Type B pancreatic cell (in vitro differentiated cells): ENCODE measurements at regions not wholly inside any gene's neighbourhood (a gene's known extent, or its start where the extent isn't known, plus 50 kb on each side); places are given as distances from the start of the nearest gene placed in this dataset.

Source experiments
- DNase-seq: peaks from one replicate; pipeline ENCODE4 v3.0.0; 2021; ENCODE audit warnings: mixed read lengths; ENCODE audit not compliant: unreplicated experiment; ENCODE audit errors: extremely low spot score
- H3K27ac Mint-ChIP-seq: 2 replicates; pipeline ENCODE4 v1.8.0; 2021; ENCODE audit warnings: mild to moderate bottlenecking, mixed read lengths
- H3K27me3 Mint-ChIP-seq: 2 replicates; pipeline ENCODE4 v1.8.0; 2021; ENCODE audit warnings: mixed read lengths
- H3K36me3 Mint-ChIP-seq: 2 replicates; pipeline ENCODE4 v1.8.0; 2021; ENCODE audit warnings: mixed read lengths
- H3K4me1 Mint-ChIP-seq: one replicate; pipeline ENCODE4 v1.8.0; 2021; ENCODE audit warnings: mixed read lengths; ENCODE audit not compliant: unreplicated experiment
- H3K4me3 Mint-ChIP-seq: 2 replicates; pipeline ENCODE4 v1.8.0; 2021; ENCODE audit warnings: mild to moderate bottlenecking, mixed read lengths
- H3K9me3 Mint-ChIP-seq: 2 replicates; pipeline ENCODE4 v1.8.0; 2021; ENCODE audit warnings: mixed read lengths
- TF ChIP-seq, protein P1 (sequence below): fragments of 200-600 bp; sonication (generic); conservative IDR thresholded peaks from 2 replicates; pipeline ENCODE4 v1.5.0; 2021; ENCODE audit warnings: antibody characterized with exemption, mild to moderate bottlenecking

DNA sequence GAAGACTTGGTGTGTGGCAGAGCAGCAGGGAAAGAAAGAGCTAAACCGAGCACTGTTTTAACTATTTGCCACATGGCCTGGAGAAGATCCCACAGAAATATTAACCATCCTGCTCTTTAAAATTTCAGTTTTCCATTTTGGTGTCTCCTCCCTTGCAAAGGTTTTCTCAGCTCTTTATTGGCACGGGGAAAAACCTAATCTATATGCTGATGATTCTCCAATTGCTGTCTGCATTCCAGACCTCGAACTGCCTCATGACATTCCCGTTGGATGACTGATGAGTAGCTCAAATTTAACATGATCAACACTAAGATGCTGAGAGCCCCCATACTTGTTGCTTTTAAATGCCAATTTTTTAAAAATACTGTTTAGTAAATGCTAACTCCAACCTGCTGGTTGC, 115.0 kb downstream of the EMP1 start:
- no peak for DNase-seq
- Mint-ChIP-seq H3K9me3 (peaks cover 7% of the 10 kb centered on the region), H3K27ac (no peak overlapping the region), H3K27me3 (peaks cover 20% of the 10 kb centered on the region), H3K36me3 (peaks cover 10% of the 10 kb centered on the region), H3K4me3 (no peak overlapping the region), H3K4me1 (peaks cover 4% of the 10 kb centered on the region)
- TF ChIP-seq, protein P1, sequence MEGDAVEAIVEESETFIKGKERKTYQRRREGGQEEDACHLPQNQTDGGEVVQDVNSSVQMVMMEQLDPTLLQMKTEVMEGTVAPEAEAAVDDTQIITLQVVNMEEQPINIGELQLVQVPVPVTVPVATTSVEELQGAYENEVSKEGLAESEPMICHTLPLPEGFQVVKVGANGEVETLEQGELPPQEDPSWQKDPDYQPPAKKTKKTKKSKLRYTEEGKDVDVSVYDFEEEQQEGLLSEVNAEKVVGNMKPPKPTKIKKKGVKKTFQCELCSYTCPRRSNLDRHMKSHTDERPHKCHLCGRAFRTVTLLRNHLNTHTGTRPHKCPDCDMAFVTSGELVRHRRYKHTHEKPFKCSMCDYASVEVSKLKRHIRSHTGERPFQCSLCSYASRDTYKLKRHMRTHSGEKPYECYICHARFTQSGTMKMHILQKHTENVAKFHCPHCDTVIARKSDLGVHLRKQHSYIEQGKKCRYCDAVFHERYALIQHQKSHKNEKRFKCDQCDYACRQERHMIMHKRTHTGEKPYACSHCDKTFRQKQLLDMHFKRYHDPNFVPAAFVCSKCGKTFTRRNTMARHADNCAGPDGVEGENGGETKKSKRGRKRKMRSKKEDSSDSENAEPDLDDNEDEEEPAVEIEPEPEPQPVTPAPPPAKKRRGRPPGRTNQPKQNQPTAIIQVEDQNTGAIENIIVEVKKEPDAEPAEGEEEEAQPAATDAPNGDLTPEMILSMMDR: no peak

DNA sequence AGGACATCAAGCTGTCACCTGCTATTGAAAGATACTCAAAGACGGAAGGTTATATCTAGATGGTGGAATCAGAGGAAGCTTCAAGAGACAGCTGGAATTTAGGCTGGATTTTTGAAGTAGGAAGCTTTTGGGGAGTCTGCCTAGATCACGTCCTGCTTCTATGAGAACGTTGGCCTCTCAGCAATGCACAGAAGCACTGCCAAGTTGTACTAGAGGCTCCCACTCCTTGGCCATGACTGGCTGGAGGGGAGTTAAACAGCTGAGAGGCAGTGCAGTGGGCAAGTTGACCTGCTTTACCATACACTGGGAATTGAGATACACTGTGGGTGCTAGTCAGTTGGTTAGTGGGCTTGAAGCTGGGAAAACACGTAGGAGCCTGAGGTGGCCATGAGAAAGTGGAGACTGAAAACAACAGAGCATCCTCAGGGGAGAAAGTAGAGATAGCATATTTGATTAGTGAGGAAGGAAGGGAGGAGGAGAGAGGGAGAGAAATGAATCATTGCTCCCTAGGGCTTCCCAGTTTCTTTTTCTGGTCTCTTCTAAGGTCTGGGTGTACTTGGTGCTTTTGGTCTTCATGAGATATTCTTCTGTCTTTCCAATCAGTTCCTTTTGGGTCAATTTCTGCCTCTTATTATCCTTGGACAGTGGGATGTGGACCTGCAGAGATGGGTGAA, 110.8 kb downstream of the EMP1 start:
- Mint-ChIP-seq H3K4me1 (peaks cover 4% of the 10 kb centered on the region), H3K27ac (no peak overlapping the region), H3K4me3 (no peak overlapping the region), H3K9me3 (peaks cover 3% of the 10 kb centered on the region), H3K27me3 (peaks cover 33% of the 10 kb centered on the region), H3K36me3 (peaks cover 3% of the 10 kb centered on the region)
- no peak for DNase-seq
- TF ChIP-seq, protein P1: no peak

GRCh38 chr12:13304924-13305323, 108.4 kb downstream of the EMP1 start:
- Mint-ChIP-seq H3K4me3 (no peak overlapping the region), H3K4me1 (peaks cover under 1% of the 10 kb centered on the region), H3K27me3 (peaks cover 28% of the 10 kb centered on the region), H3K9me3 (peaks cover 8% of the 10 kb centered on the region), H3K36me3 (no peaks in the 10 kb centered on the region), H3K27ac (no peak overlapping the region)
- TF ChIP-seq, protein P1: no peak
- no peak for DNase-seq

DNA sequence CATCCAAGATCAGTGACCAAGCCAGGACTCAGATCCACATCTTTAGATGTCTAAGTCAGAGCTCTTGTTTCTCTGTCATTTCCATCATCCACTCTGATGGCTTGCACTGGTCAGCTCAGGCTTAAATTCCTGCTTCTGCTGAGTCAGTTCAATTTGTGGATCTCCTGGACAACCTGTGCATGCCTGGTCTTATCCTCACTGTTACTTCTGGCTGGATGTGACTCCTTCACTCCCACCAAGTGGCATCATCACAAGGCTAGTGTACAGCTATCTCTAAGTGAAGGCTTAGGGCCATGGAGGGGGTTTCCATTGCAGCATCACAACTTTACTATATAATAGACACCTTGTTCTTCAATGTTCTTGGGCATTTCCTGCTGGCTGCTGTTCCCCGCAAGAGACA, 102.9 kb downstream of the EMP1 start:
- no peak for DNase-seq
- H3K27me3 Mint-ChIP-seq: peaks cover 25% of the 10 kb centered on the region
- no peaks in the 10 kb centered on the region for H3K4me1 Mint-ChIP-seq
- no peak overlapping the region for H3K27ac Mint-ChIP-seq
- peaks cover 4% of the 10 kb centered on the region for H3K36me3 Mint-ChIP-seq
- peaks cover 8% of the 10 kb centered on the region for H3K9me3 Mint-ChIP-seq
- TF ChIP-seq, protein P1: no peak
- H3K4me3 Mint-ChIP-seq: no peak overlapping the region

DNA sequence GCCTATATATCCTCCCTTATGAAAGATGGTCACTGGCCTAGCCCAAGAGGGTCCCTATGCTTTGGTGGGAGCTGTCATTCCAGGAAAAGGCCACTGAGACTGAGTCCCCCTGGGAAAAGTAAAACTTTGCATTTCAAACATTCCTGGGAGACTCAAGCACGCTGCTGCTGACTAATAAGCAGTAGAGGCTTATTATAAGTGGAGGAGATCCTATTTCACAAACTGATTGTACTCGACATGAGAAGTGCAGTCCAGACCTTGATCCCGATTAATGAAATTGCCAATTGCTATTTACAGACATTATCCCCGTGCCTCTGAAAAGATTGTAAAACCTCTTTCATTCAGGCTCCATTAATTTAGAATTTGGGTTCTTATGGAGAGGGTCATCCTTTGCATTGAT, 96.6 kb downstream of the EMP1 start:
- Mint-ChIP-seq H3K4me1 (no peaks in the 10 kb centered on the region), H3K27me3 (peaks cover 14% of the 10 kb centered on the region), H3K36me3 (peaks cover 4% of the 10 kb centered on the region), H3K27ac (no peak overlapping the region), H3K9me3 (no peaks in the 10 kb centered on the region), H3K4me3 (no peak overlapping the region)
- DNase-seq: no peak
- TF ChIP-seq, protein P1: no peak
